ENCODE measurements at regions not wholly inside any gene's neighbourhood (a gene's known extent, or its start where the extent isn't known, plus 50 kb on each side); places are given as distances from the start of the nearest gene placed in this dataset.
A peak's percentile ranks its signal among the peaks of the same experiment; 100 is the strongest.
"Not testable (repeated sequence)": the region's sequence is repeated elsewhere in the genome, so short reads cannot be mapped to it uniquely, and the experiment has no call there.

DNA sequence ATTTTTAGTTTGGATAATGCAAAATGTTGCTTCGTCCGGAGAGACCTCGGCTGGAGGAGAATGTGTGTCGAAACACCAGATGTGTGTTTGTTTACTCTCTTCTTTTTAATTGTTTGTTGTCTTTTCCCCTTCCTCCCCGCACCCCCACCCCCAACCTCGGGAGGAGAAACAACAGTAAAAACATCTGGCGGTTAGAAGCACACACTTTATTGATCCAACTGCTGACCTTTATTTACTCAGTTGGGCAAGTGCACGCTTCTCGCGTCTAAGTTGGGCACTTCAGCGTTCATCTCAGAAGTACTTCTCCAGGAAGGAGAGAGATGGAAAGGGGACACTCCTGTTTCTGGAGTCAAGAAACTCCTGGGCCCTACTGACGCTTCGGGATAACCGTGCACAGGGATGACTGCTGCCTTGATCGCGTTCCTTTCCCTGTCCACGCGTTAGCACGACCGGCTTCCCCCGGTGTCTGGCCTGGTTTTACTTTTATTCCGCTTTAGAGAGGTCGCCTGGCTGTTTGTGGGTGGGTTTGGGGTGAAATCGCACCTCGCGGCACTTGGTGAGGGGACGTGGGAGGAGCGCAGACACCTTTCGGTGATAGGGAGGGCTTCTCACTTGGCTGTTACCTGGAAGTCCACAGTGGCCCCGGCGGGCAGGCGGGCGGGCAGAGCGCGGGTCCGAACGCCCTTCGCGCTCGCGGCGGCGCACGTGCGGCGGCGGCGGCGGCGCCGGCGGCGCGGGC is 168.3 kb upstream of the PPP1R3A start:
- peak; percentile 66 for DNase-seq
- in situ Hi-C loops (cut with MboI; ENCODE audit: low pct_unique_long_range_greater_than_20kb, low sequenced_read_pairs), result loop anchor here (25.0 kb wide), 1 partner anchor 325 kb away; the partner anchor contains the start of gene FOXP2

DNA sequence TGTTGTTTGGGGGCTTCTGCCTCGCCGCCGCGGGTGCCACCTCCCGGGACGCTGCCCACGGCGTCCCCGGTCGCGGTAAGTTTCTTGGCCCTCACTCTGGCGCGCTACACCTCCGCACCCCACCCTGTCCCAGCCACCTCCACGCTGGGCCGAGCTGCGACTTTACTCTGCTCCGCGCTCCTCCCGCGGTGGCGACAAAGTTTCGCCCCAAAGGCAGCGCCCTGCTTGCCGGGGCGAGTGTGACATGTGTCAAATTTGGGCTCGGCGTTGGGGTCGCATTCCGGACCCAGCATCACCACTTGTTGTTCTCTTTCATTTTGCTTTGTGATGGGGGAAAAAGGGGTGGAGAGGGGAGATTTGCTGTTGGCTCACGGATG is 167.7 kb upstream of the PPP1R3A start:
- in situ Hi-C loops (cut with MboI; ENCODE audit: low pct_unique_long_range_greater_than_20kb, low sequenced_read_pairs), result loop anchor here (25.0 kb wide), 1 partner anchor 326 kb away; the partner anchor contains the start of gene FOXP2
- DNase-seq, result peak; percentile 59

DNA sequence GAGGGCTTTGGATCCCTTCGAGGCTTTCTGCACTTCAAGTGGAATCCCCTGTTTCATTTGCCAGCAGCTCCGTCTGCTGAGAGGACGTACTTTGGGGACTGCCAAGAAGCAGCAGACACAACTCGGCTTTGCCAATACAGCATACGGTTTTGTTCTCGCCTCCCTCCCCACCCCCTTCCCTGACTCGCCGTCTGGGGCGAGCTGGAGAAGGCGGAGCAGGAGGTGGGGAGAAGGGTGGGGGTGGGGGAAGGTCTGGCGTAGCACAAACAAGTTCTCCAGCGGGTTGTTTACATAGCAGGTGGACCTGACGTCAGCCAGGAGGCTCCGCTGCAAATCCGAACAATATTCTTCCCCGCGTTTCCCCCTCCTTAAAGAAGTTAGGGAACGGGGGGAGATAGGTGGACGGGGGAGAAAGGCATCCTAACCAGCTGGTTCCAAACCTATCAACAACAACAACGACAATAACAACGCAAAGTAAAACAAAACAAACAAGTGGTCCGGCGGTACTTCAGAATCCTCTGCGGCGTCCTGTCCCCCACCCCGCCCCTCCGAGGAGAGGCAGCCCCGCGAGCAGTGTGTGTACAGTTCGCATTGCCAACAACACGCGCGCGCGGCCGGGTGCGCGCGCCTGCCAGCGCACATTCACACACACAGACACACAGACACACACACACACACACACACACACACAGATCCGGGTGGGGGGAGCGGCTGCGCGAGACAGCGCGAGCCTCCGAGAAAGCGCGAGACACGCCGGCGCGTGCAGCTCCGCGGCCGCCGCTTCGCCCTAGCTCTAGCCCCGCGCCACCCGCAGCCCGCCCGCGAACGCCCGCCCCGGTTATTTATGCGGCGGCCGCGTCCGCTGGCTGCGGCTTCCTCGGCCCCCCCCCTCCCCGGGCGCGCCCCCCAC is 167.0 kb upstream of the PPP1R3A start:
- peak; percentile 94 for DNase-seq
- in situ Hi-C loops (cut with MboI; ENCODE audit: low pct_unique_long_range_greater_than_20kb, low sequenced_read_pairs), result loop anchor here (25.0 kb wide), 1 partner anchor 326 kb away; the partner anchor contains the start of gene FOXP2

- in situ Hi-C loops (cut with MboI; ENCODE audit: low pct_unique_long_range_greater_than_20kb, low sequenced_read_pairs), result loop anchor here (25.0 kb wide), 1 partner anchor 327 kb away; the partner anchor contains the start of gene FOXP2
- DNase-seq, result no peak
Observed at GRCh38 chr7:114085313-114085591, 166.4 kb upstream of the PPP1R3A start.

- DNase-seq, result peak; percentile 79
- in situ Hi-C loops (cut with MboI; ENCODE audit: low pct_unique_long_range_greater_than_20kb, low sequenced_read_pairs), result loop anchor here (25.0 kb wide), 1 partner anchor 328 kb away; the partner anchor contains the start of gene FOXP2
Observed at GRCh38 chr7:114084472-114085312, 165.9 kb upstream of the PPP1R3A start.

DNA sequence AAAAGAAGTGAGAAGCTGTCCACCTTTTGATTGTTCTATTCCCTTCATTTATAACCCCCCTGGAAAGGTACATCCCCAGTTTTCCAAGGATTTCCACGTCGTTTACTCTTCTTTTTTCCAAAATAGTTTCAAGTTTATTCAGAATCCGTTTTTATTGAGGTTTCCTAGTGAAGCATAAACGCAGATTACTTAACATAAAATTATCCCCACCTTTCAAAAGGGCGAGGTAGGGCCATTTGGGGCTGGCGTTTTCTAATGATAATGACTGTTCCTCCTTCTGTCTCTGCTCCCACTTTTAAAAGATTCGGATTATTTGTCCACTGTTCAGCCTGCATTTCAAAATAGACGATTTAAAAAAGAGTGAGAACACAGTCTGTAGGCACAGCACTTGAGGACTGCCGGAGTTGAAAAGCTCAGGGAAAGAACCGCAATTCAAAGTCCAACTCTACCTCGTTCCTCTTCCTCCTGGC is 165.2 kb upstream of the PPP1R3A start:
- DNase-seq, result peak; percentile 34
- in situ Hi-C loops (cut with MboI; ENCODE audit: low pct_unique_long_range_greater_than_20kb, low sequenced_read_pairs), result loop anchor here (25.0 kb wide), 1 partner anchor 328 kb away; the partner anchor contains the start of gene FOXP2

DNA sequence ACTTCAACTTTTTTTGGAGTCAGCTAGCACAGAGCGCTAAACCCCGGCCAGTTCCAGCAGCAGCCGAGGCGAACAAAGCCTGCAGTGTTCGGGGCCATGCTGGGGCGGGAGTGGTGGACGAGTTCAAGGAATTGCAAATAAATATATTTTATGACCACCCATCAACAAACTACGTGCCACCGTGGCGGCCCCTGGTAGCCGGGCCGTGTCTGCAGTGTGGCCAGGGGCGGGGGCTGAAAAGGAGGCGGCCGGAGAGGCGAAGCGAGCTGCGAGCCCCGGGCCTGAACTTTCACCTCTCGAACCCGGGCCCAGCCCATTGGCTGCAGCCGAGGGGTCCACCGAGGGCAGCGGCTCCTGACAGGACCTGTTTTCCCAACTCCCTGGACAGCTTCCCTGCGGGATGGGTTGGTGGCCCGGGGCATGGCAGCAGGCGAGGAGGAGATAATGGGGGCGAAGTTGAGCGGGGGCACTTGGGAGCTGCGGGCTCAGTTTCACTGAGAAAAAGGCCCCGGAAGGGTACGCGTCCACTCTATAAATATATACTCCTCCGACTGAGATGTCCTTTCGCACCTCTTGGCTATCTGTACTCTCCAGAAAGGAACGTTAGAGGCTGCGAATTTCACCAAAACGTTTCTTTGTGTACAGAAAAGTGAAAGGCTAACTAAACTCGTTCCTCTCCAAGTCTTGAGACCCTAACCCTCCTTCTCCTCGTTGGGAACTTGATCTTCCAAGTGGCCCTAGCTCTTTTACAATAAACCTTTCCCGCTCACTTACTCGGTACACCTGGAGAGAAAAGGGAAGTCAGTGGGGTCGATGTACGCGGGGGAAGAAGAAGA is 164.6 kb upstream of the PPP1R3A start:
- no peak for DNase-seq
- in situ Hi-C loops (cut with MboI; ENCODE audit: low pct_unique_long_range_greater_than_20kb, low sequenced_read_pairs), result loop anchor here (25.0 kb wide), 1 partner anchor 329 kb away; the partner anchor contains the start of gene FOXP2

DNA sequence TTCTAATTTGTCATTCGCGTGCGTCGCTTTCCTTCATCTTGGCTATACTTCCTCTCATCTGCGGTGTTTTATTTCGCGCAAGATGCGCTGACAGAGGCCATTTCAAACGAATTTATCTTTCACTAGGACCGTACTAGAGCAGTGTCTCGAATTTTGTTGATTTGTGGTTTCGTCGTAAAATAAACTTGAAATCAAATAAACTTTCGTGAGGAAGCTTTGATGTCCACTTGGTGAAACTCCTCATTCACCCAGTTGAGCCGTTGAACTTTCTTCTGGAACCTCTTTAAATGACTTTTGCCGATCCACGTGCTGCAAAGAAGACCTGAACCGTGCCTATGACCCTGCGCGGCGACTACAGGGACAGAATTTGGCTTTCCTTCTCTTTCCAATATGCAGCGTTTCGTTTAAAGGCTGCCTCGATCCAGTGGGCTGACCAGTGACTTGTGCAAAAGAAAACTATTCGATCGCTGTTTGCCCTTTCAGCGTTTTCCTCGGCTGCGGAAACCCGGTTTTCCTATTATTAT is 163.9 kb upstream of the PPP1R3A start:
- in situ Hi-C loops (cut with MboI; ENCODE audit: low pct_unique_long_range_greater_than_20kb, low sequenced_read_pairs), result loop anchor here (25.0 kb wide), 1 partner anchor 330 kb away; the partner anchor contains the start of gene FOXP2
- DNase-seq, result no peak

DNA sequence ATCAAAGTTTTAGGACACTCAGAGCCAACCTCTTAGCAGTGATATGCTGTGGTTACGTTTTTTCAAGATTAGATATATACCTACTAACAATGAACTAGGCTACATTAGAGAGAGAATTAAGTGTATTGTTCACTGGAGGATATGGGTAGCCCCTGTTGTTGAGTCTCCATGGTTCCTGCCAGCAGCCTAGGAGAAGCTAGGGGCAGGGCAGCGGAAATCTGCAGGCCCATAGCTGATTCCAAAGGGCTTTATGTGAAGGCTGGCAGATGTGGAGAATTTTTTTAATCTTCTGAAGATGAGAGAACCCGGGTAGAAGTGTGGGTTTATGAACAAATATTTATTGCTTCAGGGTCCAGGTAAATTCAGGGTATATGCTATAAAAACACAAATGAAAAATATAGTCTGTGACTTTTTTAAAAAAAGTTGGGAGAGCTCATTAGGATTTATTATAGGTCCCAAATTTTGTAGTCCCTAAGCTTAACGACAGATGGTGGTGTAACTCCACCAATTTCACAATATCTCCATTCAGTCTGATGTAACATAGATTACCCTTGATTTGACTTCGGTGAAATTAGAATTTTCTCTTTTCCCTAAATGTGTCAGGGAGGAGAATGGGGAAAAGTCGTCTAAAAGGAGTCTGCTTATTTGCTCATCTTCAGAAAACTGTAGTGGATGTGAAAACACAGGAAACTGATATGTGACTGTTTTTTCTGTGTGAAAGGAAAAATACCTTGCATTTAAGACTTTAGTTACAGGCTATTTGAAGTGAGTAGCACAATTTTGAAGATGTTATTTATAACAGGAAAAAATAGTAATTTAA is 163.0 kb upstream of the PPP1R3A start:
- peak; percentile 78 for DNase-seq
- in situ Hi-C loops (cut with MboI; ENCODE audit: low pct_unique_long_range_greater_than_20kb, low sequenced_read_pairs), result loop anchor here (25.0 kb wide), 1 partner anchor 330 kb away; the partner anchor contains the start of gene FOXP2

- in situ Hi-C loops (cut with MboI; ENCODE audit: low pct_unique_long_range_greater_than_20kb, low sequenced_read_pairs), result loop anchor here (25.0 kb wide), 1 partner anchor 335 kb away; the partner anchor contains the start of gene FOXP2
- not testable (repeated sequence) for DNase-seq
Observed at GRCh38 chr7:114077158-114077524, 158.3 kb upstream of the PPP1R3A start.

DNA sequence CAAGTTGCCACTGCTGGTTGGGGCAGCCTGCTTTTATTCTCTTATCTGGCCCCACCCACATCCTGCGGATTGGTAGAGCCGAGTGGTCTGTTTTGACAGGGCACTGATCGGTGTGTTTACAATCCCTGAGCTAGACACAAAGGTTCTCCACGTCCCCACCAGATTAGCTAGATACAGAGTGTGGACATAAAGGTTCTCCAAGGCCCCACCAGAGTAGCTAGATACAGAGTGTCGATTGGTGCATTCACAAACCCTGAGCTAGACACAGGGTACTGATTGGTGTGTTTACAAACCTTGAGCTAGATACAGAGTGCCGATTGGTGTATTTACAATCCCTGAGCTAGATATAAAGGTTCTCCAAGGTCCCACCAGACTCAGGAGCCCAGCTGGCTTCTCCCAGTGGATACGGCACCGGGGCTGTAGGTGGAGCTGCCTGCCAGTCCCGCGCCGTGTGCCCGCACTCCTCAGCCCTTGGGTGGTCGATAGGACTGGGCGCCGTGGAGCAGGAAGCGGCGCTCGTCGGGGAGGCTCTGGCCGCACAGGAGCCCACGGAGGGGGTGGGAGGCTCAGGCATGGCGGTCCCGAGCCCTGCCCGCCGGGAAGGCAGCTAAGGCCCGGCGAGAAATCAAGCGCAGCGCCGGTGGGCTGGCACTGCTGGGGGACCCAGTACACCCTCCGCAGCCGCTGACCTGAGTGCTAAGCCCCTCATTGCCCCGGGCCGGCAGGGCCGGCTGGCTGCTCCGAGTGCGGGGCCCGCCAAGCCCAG is 157.8 kb upstream of the PPP1R3A start:
- DNase-seq, result not testable (repeated sequence)
- in situ Hi-C loops (cut with MboI; ENCODE audit: low pct_unique_long_range_greater_than_20kb, low sequenced_read_pairs), result loop anchor here (25.0 kb wide), 1 partner anchor 336 kb away; the partner anchor contains the start of gene FOXP2

DNA sequence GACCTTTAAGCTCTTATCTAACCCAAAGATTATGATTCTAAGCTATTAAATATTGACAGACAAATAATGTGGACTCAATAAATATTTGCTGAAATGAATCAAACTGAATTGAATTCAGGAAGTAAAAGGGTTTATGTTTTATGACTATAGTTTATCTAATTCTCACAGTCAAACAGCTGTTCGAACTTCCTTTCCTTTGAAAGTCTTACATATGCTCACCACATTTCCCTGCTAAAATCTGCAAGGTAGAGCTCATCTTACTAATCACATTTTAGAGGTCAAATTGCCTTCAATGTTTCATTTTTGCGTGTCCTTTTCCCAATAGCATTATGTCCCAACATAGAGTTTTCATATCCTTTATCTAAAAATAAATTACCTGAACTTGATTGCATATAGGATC is 154.9 kb upstream of the PPP1R3A start:
- in situ Hi-C loops (cut with MboI; ENCODE audit: low pct_unique_long_range_greater_than_20kb, low sequenced_read_pairs), result no loop called here
- DNase-seq, result peak; percentile 63

- peak; percentile 29 for DNase-seq
- in situ Hi-C loops (cut with MboI; ENCODE audit: low pct_unique_long_range_greater_than_20kb, low sequenced_read_pairs), result no loop called here
Observed at GRCh38 chr7:114070246-114070645, 151.4 kb upstream of the PPP1R3A start.

GRCh38 chr7:114062810-114063209 is 144.0 kb upstream of the PPP1R3A start:
- DNase-seq, result peak; percentile 67
- in situ Hi-C loops (cut with MboI; ENCODE audit: low pct_unique_long_range_greater_than_20kb, low sequenced_read_pairs), result no loop called here

DNA sequence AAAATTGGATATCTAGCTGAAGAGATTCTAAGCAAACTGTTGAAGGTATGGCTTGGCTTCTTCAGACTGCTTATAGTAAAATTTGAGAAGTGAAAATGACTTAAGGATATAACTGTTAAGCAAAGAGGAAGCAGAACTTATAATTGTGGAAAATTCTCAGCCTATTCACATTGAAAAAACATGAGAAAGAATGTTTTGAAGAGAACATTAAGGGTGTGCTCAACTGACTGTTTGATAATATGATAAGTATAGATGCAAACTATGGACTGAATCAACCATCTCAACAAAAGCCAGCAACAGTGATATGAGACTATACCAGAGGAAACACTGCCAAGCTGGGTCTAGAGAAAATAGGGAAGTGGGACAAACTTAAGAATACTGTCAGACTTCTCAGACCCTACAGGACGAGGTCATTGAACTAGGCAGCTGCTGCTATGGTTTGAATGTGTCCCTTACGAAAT is 133.1 kb upstream of the PPP1R3A start:
- in situ Hi-C loops (cut with MboI; ENCODE audit: low pct_unique_long_range_greater_than_20kb, low sequenced_read_pairs), result no loop called here
- DNase-seq, result peak; percentile 86

GRCh38 chr7:114050571-114050970 is 131.8 kb upstream of the PPP1R3A start:
- in situ Hi-C loops (cut with MboI; ENCODE audit: low pct_unique_long_range_greater_than_20kb, low sequenced_read_pairs), result no loop called here
- DNase-seq, result no peak
